GM12891 (cell line): ENCODE measurements at regions not wholly inside any gene's neighbourhood (a gene's known extent, or its start where the extent isn't known, plus 50 kb on each side); places are given as distances from the start of the nearest gene placed in this dataset.
"Not testable (repeated sequence)": the region's sequence is repeated elsewhere in the genome, so short reads cannot be mapped to it uniquely, and the experiment has no call there.

Source experiments
- PAX5 ChIP-seq: IDR thresholded peaks from 2 replicates; pipeline ENCODE4 v1.6.1; 2011; ENCODE audit warnings: low read length, moderate library complexity, mild to moderate bottlenecking; ENCODE audit not compliant: insufficient read depth, severe bottlenecking
- POLR2A ChIP-seq: IDR thresholded peaks from 2 replicates; pipeline ENCODE4 v1.6.1; 2011; ENCODE audit warnings: low read depth, low read length, control low read depth
- POLR2AphosphoS5 ChIP-seq: IDR thresholded peaks from 2 replicates; pipeline ENCODE4 v1.6.1; 2011; ENCODE audit warnings: low read depth, low read length, control low read depth
- SPI1 ChIP-seq: IDR thresholded peaks from 2 replicates; pipeline ENCODE4 v1.6.1; 2011; ENCODE audit warnings: low read depth, low read length, control low read depth
- TAF1 ChIP-seq: IDR thresholded peaks from 2 replicates; pipeline ENCODE4 v1.6.1; 2011; ENCODE audit warnings: low read depth, low read length, control low read depth

GRCh38 chr1:37214305-37214704 is 180.0 kb upstream of the GRIK3 start:
- TF ChIP-seq SPI1, POLR2AphosphoS5, PAX5, TAF1, POLR2A: not testable (repeated sequence)
